Calu3 (cell line): ENCODE measurements at regions not wholly inside any gene's neighbourhood (a gene's known extent, or its start where the extent isn't known, plus 50 kb on each side); places are given as distances from the start of the nearest gene placed in this dataset.

Experiments
- BruUV-seq: library from RNA; stranded (reverse); fragments of 400-500 nt; replicated peaks from 2 replicates; lab custom pipeline; 2021; lab: Mats Ljungman, UMichigan
- CTCF ChIA-PET: fragments of 300-600 bp; sonication (Branson Sonifier 250); formaldehyde crosslinking; loops from one replicate; lab custom pipeline; 2022; ENCODE audit warnings: antibody characterized with exemption; lab: Charles Lee
- DNase-seq: peaks from one replicate; pipeline ENCODE4 v3.0.0; 2022
- H3K27ac Mint-ChIP-seq: one replicate; pipeline ENCODE4 v1.8.0; 2022; ENCODE audit warnings: mixed read lengths; ENCODE audit not compliant: unreplicated experiment
- H3K27me3 Mint-ChIP-seq: one replicate; pipeline ENCODE4 v1.8.0; 2022; ENCODE audit warnings: mixed read lengths; ENCODE audit not compliant: unreplicated experiment
- H3K36me3 Mint-ChIP-seq: one replicate; pipeline ENCODE4 v1.8.0; 2022; ENCODE audit warnings: mild to moderate bottlenecking, moderate library complexity, mixed read lengths; ENCODE audit not compliant: insufficient read depth, unreplicated experiment
- H3K4me1 Mint-ChIP-seq: one replicate; pipeline ENCODE4 v1.8.0; 2022; ENCODE audit warnings: mild to moderate bottlenecking, low read depth, mixed read lengths; ENCODE audit not compliant: unreplicated experiment
- H3K4me3 Mint-ChIP-seq: one replicate; pipeline ENCODE4 v1.8.0; 2022; ENCODE audit warnings: mild to moderate bottlenecking, low read depth, moderate library complexity, mixed read lengths; ENCODE audit not compliant: unreplicated experiment
- H3K9me3 Mint-ChIP-seq: one replicate; pipeline ENCODE4 v1.8.0; 2022; ENCODE audit warnings: low read depth, mixed read lengths; ENCODE audit not compliant: unreplicated experiment
- CTCF ChIP-seq: fragments of 200-600 bp; IDR thresholded peaks from one replicate; pipeline ENCODE4 v1.8.0; 2022; ENCODE audit warnings: antibody characterized with exemption; ENCODE audit not compliant: unreplicated experiment
- intact Hi-C: fragments of 100-400 bp; cut with micrococcal nuclease; formaldehyde crosslinking; loops from one replicate; pipeline ENCODE4 v1.10.0; 2022; ENCODE audit not compliant: unreplicated experiment

GRCh38 chr10:28797904-28798371 lies 120.6 kb downstream of the BAMBI start:
- Mint-ChIP-seq H3K27ac (no peak overlapping the region), H3K9me3 (no peaks in the 10 kb centered on the region), H3K4me1 (peaks cover 36% of the 10 kb centered on the region), H3K36me3 (no peaks in the 10 kb centered on the region), H3K4me3 (no peak overlapping the region), H3K27me3 (no peaks in the 10 kb centered on the region)
- no TSS peak for BruUV-seq
- CTCF ChIA-PET: interaction anchor here (0.6 to 1.0 kb wide), 2 partner anchors 115 to 131 kb away, joined by 3 to 5 read pairs; no protein-coding TSS in a partner anchor
- DNase-seq: no peak
- TF ChIP-seq CTCF: no peak
- intact Hi-C loops: no loop called here

- H3K27me3 Mint-ChIP-seq: no peaks in the 10 kb centered on the region
- no TSS peak for BruUV-seq
- peaks cover 32% of the 10 kb centered on the region for H3K4me1 Mint-ChIP-seq
- DNase-seq: no peak
- H3K9me3 Mint-ChIP-seq: no peaks in the 10 kb centered on the region
- TF ChIP-seq CTCF: no peak
- intact Hi-C loops: no loop called here
- CTCF ChIA-PET: no interaction called here
- no peaks in the 10 kb centered on the region for H3K36me3 Mint-ChIP-seq
- no peak overlapping the region for H3K4me3 Mint-ChIP-seq
- H3K27ac Mint-ChIP-seq: no peak overlapping the region
These were observed 121.2 kb downstream of the BAMBI start for GRCh38 chr10:28798428-28798955.

DNA sequence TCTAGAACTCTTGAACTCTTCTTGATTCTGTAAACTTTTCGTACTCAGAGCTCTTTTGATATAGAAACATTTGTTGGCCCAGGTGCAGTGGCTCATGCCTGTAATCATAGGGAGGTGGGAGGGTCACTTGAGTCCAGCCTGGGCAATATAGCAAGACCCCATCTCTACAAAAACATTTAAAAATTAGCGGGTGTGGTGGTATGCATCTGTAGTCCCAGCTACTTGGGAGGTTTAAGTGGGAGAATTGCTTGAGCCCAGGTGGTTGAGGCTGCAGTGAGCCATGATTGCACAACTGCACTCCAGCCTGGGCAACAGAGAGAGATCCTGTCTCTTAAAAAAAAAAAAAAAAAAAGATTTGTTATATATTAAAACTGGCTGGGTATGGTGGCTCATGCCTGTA lies 121.6 kb downstream of the BAMBI start:
- H3K4me3 Mint-ChIP-seq: no peak overlapping the region
- intact Hi-C loops: no loop called here
- H3K9me3 Mint-ChIP-seq: no peaks in the 10 kb centered on the region
- no peak overlapping the region for H3K27ac Mint-ChIP-seq
- CTCF ChIA-PET: no interaction called here
- no TSS peak for BruUV-seq
- TF ChIP-seq CTCF: no peak
- H3K27me3 Mint-ChIP-seq: no peaks in the 10 kb centered on the region
- no peaks in the 10 kb centered on the region for H3K36me3 Mint-ChIP-seq
- DNase-seq: no peak
- peaks cover 27% of the 10 kb centered on the region for H3K4me1 Mint-ChIP-seq

DNA sequence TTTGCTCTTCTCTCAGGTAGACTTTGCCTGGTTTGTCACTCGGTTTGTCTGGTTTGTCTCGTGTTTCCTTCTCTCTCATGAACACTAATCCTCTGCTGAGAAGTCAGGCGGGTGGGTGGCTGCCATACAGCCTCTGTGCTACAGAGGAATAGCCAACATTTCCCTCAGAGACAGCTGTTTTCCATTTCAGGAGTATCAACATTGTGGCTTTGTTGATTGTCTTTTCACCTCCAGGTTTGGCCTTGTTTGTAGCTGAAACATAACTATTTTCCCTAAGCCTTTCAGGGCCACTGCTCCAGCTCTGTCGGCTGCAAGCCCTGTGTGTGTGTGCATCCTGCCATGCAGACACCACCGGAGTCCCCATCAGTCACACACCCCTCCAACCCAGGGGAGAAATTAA lies 122.8 kb downstream of the BAMBI start:
- intact Hi-C loops: no loop called here
- no peak for DNase-seq
- H3K9me3 Mint-ChIP-seq: no peaks in the 10 kb centered on the region
- no peak overlapping the region for H3K27ac Mint-ChIP-seq
- CTCF ChIA-PET: no interaction called here
- no peaks in the 10 kb centered on the region for H3K36me3 Mint-ChIP-seq
- no peak for TF ChIP-seq CTCF
- BruUV-seq: no TSS peak
- no peak overlapping the region for H3K4me3 Mint-ChIP-seq
- H3K4me1 Mint-ChIP-seq: peaks cover 27% of the 10 kb centered on the region
- no peaks in the 10 kb centered on the region for H3K27me3 Mint-ChIP-seq
